ENCODE measurements at regions not wholly inside any gene's neighbourhood (a gene's known extent, or its start where the extent isn't known, plus 50 kb on each side); places are given as distances from the start of the nearest gene placed in this dataset.

- no peak for DNase-seq (ENCODE audit: low spot score)
These were observed 60.1 kb upstream of the MLN start for GRCh38 chr6:33863723-33864440.

- no peak for DNase-seq (ENCODE audit: low spot score)
These were observed 59.3 kb upstream of the MLN start for GRCh38 chr6:33863084-33863483.

- no peak for DNase-seq (ENCODE audit: low spot score)
These were observed 58.7 kb upstream of the MLN start for GRCh38 chr6:33862536-33862935.

- DNase-seq (ENCODE audit: low spot score), result no peak
These were observed 57.9 kb upstream of the MLN start for GRCh38 chr6:33861722-33862121.

- DNase-seq (ENCODE audit: low spot score), result no peak
These were observed 57.1 kb upstream of the MLN start for GRCh38 chr6:33860706-33861474.

- DNase-seq (ENCODE audit: low spot score), result no peak
These were observed 56.2 kb upstream of the MLN start for GRCh38 chr6:33860006-33860405.

- DNase-seq (ENCODE audit: low spot score), result no peak
These were observed 55.2 kb upstream of the MLN start for GRCh38 chr6:33858804-33859505.

GRCh38 chr6:33857932-33858475 lies 54.2 kb upstream of the MLN start:
- no peak for DNase-seq (ENCODE audit: low spot score)

- no peak for DNase-seq (ENCODE audit: low spot score)
These were observed 53.5 kb upstream of the MLN start for GRCh38 chr6:33857093-33857931.

- no peak for DNase-seq (ENCODE audit: low spot score)
These were observed 52.9 kb upstream of the MLN start for GRCh38 chr6:33856655-33857054.

GRCh38 chr6:33856031-33856590 lies 52.3 kb upstream of the MLN start:
- no peak for DNase-seq (ENCODE audit: low spot score)

- no peak for DNase-seq (ENCODE audit: low spot score)
These were observed 50.8 kb upstream of the MLN start for GRCh38 chr6:33854572-33855030.

- no peak for DNase-seq (ENCODE audit: low spot score)
These were observed 49.9 kb upstream of the MLN start for GRCh38 chr6:33853736-33854135.

Data from D341Med (cell line).